ENCODE measurements at regions not wholly inside any gene's neighbourhood (a gene's known extent, or its start where the extent isn't known, plus 50 kb on each side); places are given as distances from the start of the nearest gene placed in this dataset.

DNA sequence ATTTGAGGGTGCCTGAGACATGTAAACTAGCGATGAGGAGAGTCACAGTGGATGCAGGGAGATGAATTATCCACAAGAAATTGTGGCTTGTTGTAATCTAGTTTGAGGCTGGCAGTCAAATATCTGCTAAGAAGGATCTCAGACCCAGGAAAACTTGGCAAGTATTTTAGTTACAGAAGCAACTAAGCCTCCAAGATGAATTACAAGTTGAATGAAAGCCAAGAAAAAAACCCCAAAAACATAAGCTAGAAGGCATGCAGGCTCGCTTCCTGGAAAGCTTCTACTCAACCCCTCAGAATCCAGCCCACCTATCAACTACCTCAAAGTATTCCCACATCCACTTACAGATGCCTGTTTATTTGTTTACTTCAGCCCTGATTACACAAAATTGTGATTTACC, 696.9 kb downstream of the MAT2B start (continued):
- TF ChIP-seq NRF1 (conservative IDR thresholded peaks at IDR 0.05; ENCODE audit: low read depth, low read length) (no peak), WRNIP1 (IDR thresholded peaks at IDR 0.05; ENCODE audit: borderline replicate concordance, low read depth, low read length) (no peak), CREB1 (IDR thresholded peaks at IDR 0.05; ENCODE audit: low read depth) (no peak)

DNA sequence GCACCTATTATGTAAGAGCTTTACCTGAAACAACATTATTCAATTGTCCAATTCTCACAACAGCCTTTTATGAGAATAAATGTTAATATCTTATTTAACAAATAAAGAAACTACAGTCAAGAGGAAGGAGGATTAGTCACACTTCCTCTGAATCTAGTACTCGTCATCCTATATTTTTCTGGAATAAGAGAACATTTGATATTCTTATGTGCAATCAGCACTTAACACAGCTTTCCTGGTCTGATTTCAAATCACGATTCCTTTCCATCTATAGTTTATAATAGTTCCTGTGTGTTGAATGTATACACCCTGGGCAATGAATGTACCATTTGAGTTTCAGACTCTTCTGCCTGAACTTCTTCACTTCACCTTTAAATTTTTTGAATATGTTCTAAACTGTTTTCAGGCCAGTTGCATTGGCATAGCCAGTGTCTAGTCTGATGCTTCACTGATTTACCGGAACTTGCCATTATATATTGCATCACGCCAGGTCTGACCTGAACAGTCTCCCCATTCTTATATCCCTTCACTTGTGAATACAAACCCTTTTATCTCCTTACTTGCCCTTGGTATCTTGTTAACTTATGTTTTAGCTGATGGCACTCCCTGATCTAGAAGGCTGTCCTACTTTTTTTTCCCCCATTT, 698.3 kb downstream of the MAT2B start:
- CTCF ChIA-PET: interaction anchor here (0.8 to 1.2 kb wide), 4 partner anchors 8 to 301 kb away, joined by 3 to 5 read pairs (median 4); no protein-coding TSS in a partner anchor
- no peaks in the 10 kb centered on the region for H3K9me3 ChIP-seq (replicated peaks; ENCODE audit: control insufficient read depth, insufficient read depth, low read length)

DNA sequence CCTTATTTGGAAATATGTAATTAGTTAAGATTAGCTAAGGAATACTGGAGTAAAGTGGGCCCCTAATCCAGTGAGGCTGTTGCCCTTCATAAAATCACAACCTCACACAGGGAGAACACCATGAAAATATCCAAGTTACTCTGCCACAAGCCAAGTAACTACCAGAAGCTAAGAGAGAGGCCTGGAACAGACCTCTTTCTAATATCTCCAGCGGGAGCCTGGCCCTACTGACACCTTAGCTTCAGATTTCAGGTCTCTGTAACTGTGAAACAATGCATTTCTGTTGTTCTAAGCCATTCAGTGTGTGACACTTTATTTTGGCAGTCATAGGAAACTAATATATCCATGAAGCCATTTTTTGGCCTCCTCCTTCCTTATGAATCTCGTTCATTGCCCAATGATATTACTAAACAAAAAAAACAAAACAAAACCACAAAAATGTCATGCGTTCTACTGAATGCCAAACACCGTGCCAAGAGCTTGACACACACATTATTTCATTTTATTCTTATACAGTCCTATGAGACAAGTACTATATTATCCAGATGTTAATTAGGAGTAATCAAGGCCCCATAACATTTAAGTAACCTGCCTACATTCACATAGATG, 699.0 kb downstream of the MAT2B start:
- DNase-seq (ENCODE audit: low read depth, low spot score) (no peak), ATAC-seq (no peak), FAIRE-seq (no peak)
- Histone ChIP-seq H2AFZ (ENCODE audit: control insufficient read depth, low read depth, low read length) (no peak overlapping the region), H3K36me3 (ENCODE audit: control insufficient read depth in 2 of 2, insufficient read depth in 2 of 2, low read length in 1 of 2) (no peaks in the 10 kb centered on the region), H3K27me3 (replicated peaks in 1 of 2; ENCODE audit: control insufficient read depth in 2 of 2, insufficient read depth in 2 of 2, low read length in 1 of 2) (no peaks in the 10 kb centered on the region), H4K20me1 (ENCODE audit: control insufficient read depth, insufficient read depth) (no peaks in the 10 kb centered on the region), H3K4me2 (ENCODE audit: control insufficient read depth, insufficient read depth) (no peak overlapping the region), H3K4me1 (ENCODE audit: control insufficient read depth, insufficient read depth, low read length) (no peaks in the 10 kb centered on the region), H3K9me3 (replicated peaks; ENCODE audit: control insufficient read depth, insufficient read depth, low read length) (no peaks in the 10 kb centered on the region), H3K4me3 (no peak overlapping the region), H3K79me2 (ENCODE audit: control insufficient read depth, insufficient read depth, low read length) (no peaks in the 10 kb centered on the region), H3K9ac (ENCODE audit: control insufficient read depth, insufficient read depth, low read length) (no peak overlapping the region), H3K27ac (ENCODE audit: control insufficient read depth, insufficient read depth) (no peak overlapping the region)
- WGBS (ENCODE audit: insufficient coverage, insufficient replicate concordance, low lambda C conversion rate, missing lambda C conversion rate): 35% methylated on average over 4 of the region's 4 CpGs
- ChIA-PET POLR2A (no interaction called here), RAD21 (ENCODE audit: unreplicated experiment) (interaction anchor here (1.4 kb wide), 1 partner anchor 74 kb away, joined by 3 read pairs; no protein-coding TSS in a partner anchor), CTCF (interaction anchor here (0.8 to 1.2 kb wide), 5 partner anchors 9 to 300 kb away, joined by 3 to 5 read pairs (median 4); no protein-coding TSS in a partner anchor), SMC1A (ENCODE audit: uncharacterized antibody, unreplicated experiment) (interaction anchor here (1.4 kb wide), 1 partner anchor 92 kb away, joined by 4 read pairs; no protein-coding TSS in a partner anchor)
- in situ Hi-C loops (cut with MboI) (no loop called here), intact Hi-C loops (cut with micrococcal nuclease; ENCODE audit: unreplicated experiment) (no loop called here)
- no TSS peak for BruUV-seq (replicated peaks)
- TF ChIP-seq ZNF207 (IDR thresholded peaks at IDR 0.05; ENCODE audit: borderline replicate concordance) (no peak), POLR2AphosphoS2 (IDR thresholded peaks at IDR 0.05; ENCODE audit: low read depth, low read length) (no peak)
- TF ChIP-seq, protein P1, sequence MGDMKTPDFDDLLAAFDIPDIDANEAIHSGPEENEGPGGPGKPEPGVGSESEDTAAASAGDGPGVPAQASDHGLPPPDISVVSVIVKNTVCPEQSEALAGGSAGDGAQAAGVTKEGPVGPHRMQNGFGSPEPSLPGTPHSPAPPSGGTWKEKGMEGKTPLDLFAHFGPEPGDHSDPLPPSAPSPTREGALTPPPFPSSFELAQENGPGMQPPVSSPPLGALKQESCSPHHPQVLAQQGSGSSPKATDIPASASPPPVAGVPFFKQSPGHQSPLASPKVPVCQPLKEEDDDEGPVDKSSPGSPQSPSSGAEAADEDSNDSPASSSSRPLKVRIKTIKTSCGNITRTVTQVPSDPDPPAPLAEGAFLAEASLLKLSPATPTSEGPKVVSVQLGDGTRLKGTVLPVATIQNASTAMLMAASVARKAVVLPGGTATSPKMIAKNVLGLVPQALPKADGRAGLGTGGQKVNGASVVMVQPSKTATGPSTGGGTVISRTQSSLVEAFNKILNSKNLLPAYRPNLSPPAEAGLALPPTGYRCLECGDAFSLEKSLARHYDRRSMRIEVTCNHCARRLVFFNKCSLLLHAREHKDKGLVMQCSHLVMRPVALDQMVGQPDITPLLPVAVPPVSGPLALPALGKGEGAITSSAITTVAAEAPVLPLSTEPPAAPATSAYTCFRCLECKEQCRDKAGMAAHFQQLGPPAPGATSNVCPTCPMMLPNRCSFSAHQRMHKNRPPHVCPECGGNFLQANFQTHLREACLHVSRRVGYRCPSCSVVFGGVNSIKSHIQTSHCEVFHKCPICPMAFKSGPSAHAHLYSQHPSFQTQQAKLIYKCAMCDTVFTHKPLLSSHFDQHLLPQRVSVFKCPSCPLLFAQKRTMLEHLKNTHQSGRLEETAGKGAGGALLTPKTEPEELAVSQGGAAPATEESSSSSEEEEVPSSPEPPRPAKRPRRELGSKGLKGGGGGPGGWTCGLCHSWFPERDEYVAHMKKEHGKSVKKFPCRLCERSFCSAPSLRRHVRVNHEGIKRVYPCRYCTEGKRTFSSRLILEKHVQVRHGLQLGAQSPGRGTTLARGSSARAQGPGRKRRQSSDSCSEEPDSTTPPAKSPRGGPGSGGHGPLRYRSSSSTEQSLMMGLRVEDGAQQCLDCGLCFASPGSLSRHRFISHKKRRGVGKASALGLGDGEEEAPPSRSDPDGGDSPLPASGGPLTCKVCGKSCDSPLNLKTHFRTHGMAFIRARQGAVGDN (IDR thresholded peaks at IDR 0.05): no peak
- TF ChIP-seq, protein P2, sequence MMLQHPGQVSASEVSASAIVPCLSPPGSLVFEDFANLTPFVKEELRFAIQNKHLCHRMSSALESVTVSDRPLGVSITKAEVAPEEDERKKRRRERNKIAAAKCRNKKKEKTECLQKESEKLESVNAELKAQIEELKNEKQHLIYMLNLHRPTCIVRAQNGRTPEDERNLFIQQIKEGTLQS (IDR thresholded peaks at IDR 0.05; ENCODE audit: borderline replicate concordance, extremely low read depth, low read depth, low read length): no peak

More for the DNA sequence above, 698.3 kb downstream of the MAT2B start:
- Histone ChIP-seq H3K4me2 (ENCODE audit: control insufficient read depth, insufficient read depth) (no peak overlapping the region), H3K27me3 (replicated peaks in 1 of 2; ENCODE audit: control insufficient read depth in 2 of 2, insufficient read depth in 2 of 2, low read length in 1 of 2) (no peaks in the 10 kb centered on the region), H3K27ac (ENCODE audit: control insufficient read depth, insufficient read depth) (no peak overlapping the region), H4K20me1 (ENCODE audit: control insufficient read depth, insufficient read depth) (no peaks in the 10 kb centered on the region), H3K36me3 (ENCODE audit: control insufficient read depth in 2 of 2, insufficient read depth in 2 of 2, low read length in 1 of 2) (no peaks in the 10 kb centered on the region), H3K9ac (ENCODE audit: control insufficient read depth, insufficient read depth, low read length) (no peak overlapping the region), H3K4me1 (ENCODE audit: control insufficient read depth, insufficient read depth, low read length) (no peaks in the 10 kb centered on the region), H2AFZ (ENCODE audit: control insufficient read depth, low read depth, low read length) (no peak overlapping the region), H3K4me3 (no peak overlapping the region), H3K79me2 (ENCODE audit: control insufficient read depth, insufficient read depth, low read length) (no peaks in the 10 kb centered on the region)
- SMC1A ChIA-PET (ENCODE audit: uncharacterized antibody, unreplicated experiment): interaction anchor here (1.4 kb wide), 2 partner anchors 24 to 92 kb away, joined by 3 to 4 read pairs; no protein-coding TSS in a partner anchor
- 38% methylated on average over 4 of the region's 4 CpGs for WGBS (ENCODE audit: insufficient coverage, insufficient replicate concordance, low lambda C conversion rate, missing lambda C conversion rate)
- RAD21 ChIA-PET (ENCODE audit: unreplicated experiment): no interaction called here
- DNase-seq (ENCODE audit: low read depth, low spot score): no peak
- POLR2A ChIA-PET: no interaction called here
- TF ChIP-seq TARDBP (IDR thresholded peaks at IDR 0.05; ENCODE audit: borderline replicate concordance) (no peak), NFYB (IDR thresholded peaks at IDR 0.05; ENCODE audit: insufficient read depth, low read depth, low read length) (no peak)
- no peak for FAIRE-seq
- in situ Hi-C loops (cut with MboI): no loop called here
- intact Hi-C loops (cut with micrococcal nuclease; ENCODE audit: unreplicated experiment): no loop called here
- BruUV-seq (replicated peaks): no TSS peak
- no peak for ATAC-seq

All from GM12878 (cell line).